ENCODE measurements at regions not wholly inside any gene's neighbourhood (a gene's known extent, or its start where the extent isn't known, plus 50 kb on each side); places are given as distances from the start of the nearest gene placed in this dataset.

DNA sequence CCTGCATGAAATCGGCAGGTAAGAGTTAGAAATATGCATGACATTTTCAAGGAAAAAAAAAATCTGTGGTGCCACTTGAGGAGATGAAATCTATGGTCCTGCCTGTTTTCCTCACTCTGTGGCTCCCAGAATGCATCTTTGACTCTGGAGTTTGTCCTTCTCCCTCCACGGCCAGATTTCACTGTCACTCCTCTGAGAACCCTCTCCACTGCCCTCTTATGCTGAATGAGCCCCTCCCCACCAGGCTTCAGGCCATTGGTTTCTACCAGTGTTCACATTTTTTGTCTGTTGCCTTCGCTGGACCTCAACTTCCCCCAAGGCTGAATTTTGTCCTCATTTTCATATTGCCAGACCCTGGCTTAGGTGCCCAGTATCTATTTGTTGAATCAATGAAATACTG lies 235.0 kb downstream of the ZIC5 start:
- TF ChIP-seq TAF1 (IDR thresholded peaks at IDR 0.05; ENCODE audit: borderline replicate concordance, insufficient read depth, low read length) (no peak), FOXP2 (optimal IDR thresholded peaks at IDR 0.05; ENCODE audit: borderline replicate concordance, extremely low read depth, extremely low read length, insufficient read depth) (no peak), SIN3A (IDR thresholded peaks at IDR 0.05; ENCODE audit: borderline replicate concordance, insufficient read depth, low read length) (no peak), POLR2AphosphoS5 (IDR thresholded peaks at IDR 0.05; ENCODE audit: low read depth, low read length) (no peak)
- TF ChIP-seq, protein P1, sequence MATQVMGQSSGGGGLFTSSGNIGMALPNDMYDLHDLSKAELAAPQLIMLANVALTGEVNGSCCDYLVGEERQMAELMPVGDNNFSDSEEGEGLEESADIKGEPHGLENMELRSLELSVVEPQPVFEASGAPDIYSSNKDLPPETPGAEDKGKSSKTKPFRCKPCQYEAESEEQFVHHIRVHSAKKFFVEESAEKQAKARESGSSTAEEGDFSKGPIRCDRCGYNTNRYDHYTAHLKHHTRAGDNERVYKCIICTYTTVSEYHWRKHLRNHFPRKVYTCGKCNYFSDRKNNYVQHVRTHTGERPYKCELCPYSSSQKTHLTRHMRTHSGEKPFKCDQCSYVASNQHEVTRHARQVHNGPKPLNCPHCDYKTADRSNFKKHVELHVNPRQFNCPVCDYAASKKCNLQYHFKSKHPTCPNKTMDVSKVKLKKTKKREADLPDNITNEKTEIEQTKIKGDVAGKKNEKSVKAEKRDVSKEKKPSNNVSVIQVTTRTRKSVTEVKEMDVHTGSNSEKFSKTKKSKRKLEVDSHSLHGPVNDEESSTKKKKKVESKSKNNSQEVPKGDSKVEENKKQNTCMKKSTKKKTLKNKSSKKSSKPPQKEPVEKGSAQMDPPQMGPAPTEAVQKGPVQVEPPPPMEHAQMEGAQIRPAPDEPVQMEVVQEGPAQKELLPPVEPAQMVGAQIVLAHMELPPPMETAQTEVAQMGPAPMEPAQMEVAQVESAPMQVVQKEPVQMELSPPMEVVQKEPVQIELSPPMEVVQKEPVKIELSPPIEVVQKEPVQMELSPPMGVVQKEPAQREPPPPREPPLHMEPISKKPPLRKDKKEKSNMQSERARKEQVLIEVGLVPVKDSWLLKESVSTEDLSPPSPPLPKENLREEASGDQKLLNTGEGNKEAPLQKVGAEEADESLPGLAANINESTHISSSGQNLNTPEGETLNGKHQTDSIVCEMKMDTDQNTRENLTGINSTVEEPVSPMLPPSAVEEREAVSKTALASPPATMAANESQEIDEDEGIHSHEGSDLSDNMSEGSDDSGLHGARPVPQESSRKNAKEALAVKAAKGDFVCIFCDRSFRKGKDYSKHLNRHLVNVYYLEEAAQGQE (IDR thresholded peaks at IDR 0.05; ENCODE audit: insufficient read depth in 1 of 2, low read depth in 2 of 2, low read length in 2 of 2), result no peak

DNA sequence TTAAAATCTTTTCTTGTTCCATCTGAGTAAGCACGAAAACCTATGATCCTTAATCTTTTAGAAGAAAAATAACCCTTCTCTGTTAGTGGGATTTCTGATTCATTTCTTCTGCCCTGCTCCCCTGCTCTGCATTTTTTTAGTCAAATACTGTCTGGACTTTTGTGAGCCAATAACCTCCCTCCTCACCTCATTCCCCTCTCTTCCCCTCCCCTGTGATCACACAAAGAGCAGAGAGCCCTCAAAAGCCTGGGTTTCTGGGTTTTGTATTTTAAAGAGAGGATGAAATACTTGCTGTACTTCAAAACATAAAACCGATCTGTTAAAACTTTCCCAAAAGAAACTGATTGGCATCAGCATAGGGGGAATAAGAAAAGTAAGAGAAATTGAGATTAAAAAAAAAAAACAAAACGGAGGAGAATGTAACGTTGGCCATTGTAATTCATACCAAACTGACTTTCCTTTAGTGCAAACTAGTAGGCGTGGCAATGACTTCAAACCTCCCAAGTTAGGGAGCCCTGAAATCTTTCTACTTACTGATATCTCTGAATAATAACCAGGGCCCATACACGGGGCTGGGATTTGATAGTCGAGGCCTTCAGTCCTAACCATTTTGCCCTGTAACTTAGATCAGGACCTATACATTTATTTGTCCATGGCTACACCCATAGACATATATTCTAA lies 232.9 kb downstream of the TM9SF2 start:
- TF ChIP-seq, protein P1 (IDR thresholded peaks at IDR 0.05; ENCODE audit: insufficient read depth in 1 of 2, low read depth in 2 of 2, low read length in 2 of 2), result no peak
- TF ChIP-seq POLR2AphosphoS5 (IDR thresholded peaks at IDR 0.05; ENCODE audit: low read depth, low read length) (no peak), TAF1 (IDR thresholded peaks at IDR 0.05; ENCODE audit: borderline replicate concordance, insufficient read depth, low read length) (no peak), FOXP2 (optimal IDR thresholded peaks at IDR 0.05; ENCODE audit: borderline replicate concordance, extremely low read depth, extremely low read length, insufficient read depth) (no peak), SIN3A (IDR thresholded peaks at IDR 0.05; ENCODE audit: borderline replicate concordance, insufficient read depth, low read length) (no peak)

- TF ChIP-seq SIN3A (IDR thresholded peaks at IDR 0.05; ENCODE audit: borderline replicate concordance, insufficient read depth, low read length) (no peak), POLR2AphosphoS5 (IDR thresholded peaks at IDR 0.05; ENCODE audit: low read depth, low read length) (no peak), FOXP2 (optimal IDR thresholded peaks at IDR 0.05; ENCODE audit: borderline replicate concordance, extremely low read depth, extremely low read length, insufficient read depth) (no peak), TAF1 (IDR thresholded peaks at IDR 0.05; ENCODE audit: borderline replicate concordance, insufficient read depth, low read length) (no peak)
- TF ChIP-seq, protein P1 (IDR thresholded peaks at IDR 0.05; ENCODE audit: insufficient read depth in 1 of 2, low read depth in 2 of 2, low read length in 2 of 2), result no peak
Measured at GRCh38 chr13:99733346-99733745, 232.1 kb downstream of the TM9SF2 start.

GRCh38 chr13:99731747-99732146 lies 230.5 kb downstream of the TM9SF2 start:
- TF ChIP-seq, protein P1 (IDR thresholded peaks at IDR 0.05; ENCODE audit: insufficient read depth in 1 of 2, low read depth in 2 of 2, low read length in 2 of 2), result no peak
- TF ChIP-seq POLR2AphosphoS5 (IDR thresholded peaks at IDR 0.05; ENCODE audit: low read depth, low read length) (no peak), SIN3A (IDR thresholded peaks at IDR 0.05; ENCODE audit: borderline replicate concordance, insufficient read depth, low read length) (no peak), FOXP2 (optimal IDR thresholded peaks at IDR 0.05; ENCODE audit: borderline replicate concordance, extremely low read depth, extremely low read length, insufficient read depth) (no peak), TAF1 (IDR thresholded peaks at IDR 0.05; ENCODE audit: borderline replicate concordance, insufficient read depth, low read length) (no peak)

Measured in PFSK-1 (cell line).